Liver (tissue), 8 donors: ENCODE measurements at regions not wholly inside any gene's neighbourhood (a gene's known extent, or its start where the extent isn't known, plus 50 kb on each side); places are given as distances from the start of the nearest gene placed in this dataset.

Source experiments
- DNase-seq: peaks from one replicate; pipeline ENCODE4 v3.0.0-alpha.2; 2017; ENCODE audit warnings: low spot score
- H3K27ac ChIP-seq, 2 donors: one replicate each; pipeline ENCODE4 v1.7.0; 2013; ENCODE audit warnings: inconsistent platforms in 2 of 2, low read length in 2 of 2, control low read depth in 1 of 2, low read depth in 1 of 2, mild to moderate bottlenecking in 1 of 2
- H3K27me3 ChIP-seq, 4 donors: one replicate each; pipeline versions ENCODE4 v1.6.1 to v1.7.0; 2013; ENCODE audit warnings: low read length in 3 of 4, inconsistent platforms in 1 of 4, mild to moderate bottlenecking in 1 of 4, moderate library complexity in 1 of 4; ENCODE audit not compliant: control insufficient read depth in 4 of 4, insufficient read depth in 4 of 4
- H3K36me3 ChIP-seq, 4 donors: one replicate each; pipeline versions ENCODE4 v1.6.1 to v1.7.0; 2013; ENCODE audit warnings: low read length in 3 of 4, mild to moderate bottlenecking in 3 of 4, low read depth in 1 of 4, moderate library complexity in 1 of 4; ENCODE audit not compliant: control insufficient read depth in 4 of 4, insufficient read depth in 3 of 4
- H3K4me1 ChIP-seq, 4 donors: one replicate each; pipeline versions ENCODE4 v1.6.1 to v1.7.0; 2013; ENCODE audit warnings: low read length in 3 of 4, mild to moderate bottlenecking in 3 of 4, moderate library complexity in 1 of 4; ENCODE audit not compliant: control insufficient read depth in 4 of 4, insufficient read depth in 4 of 4
- H3K4me3 ChIP-seq, 3 donors: one replicate each; pipeline versions ENCODE4 v1.6.1 to v1.7.0; 2013; ENCODE audit warnings: low read length in 3 of 3, control low read depth in 1 of 3, low read depth in 1 of 3, mild to moderate bottlenecking in 1 of 3
- H3K9ac ChIP-seq, 2 donors: one replicate each; pipeline ENCODE4 v1.7.0; 2013; ENCODE audit warnings: low read length in 2 of 2, mild to moderate bottlenecking in 2 of 2, moderate library complexity in 2 of 2, control low read depth in 1 of 2, low read depth in 1 of 2
- H3K9me3 ChIP-seq, 4 donors: one replicate each; pipeline versions ENCODE4 v1.6.1 to v1.7.0; 2013; ENCODE audit warnings: low read length in 3 of 4; ENCODE audit not compliant: control insufficient read depth in 4 of 4
- ATF3 ChIP-seq: IDR thresholded peaks from 2 replicates; pipeline ENCODE4 v1.6.1; 2016; ENCODE audit warnings: antibody characterized with exemption
- CTCF ChIP-seq: fragments of 150-350 bp; IDR thresholded peaks from 2 replicates; pipeline ENCODE4 v1.5.1; 2017; ENCODE audit warnings: improper control_type of control experiment, low read depth, low read length; ENCODE audit not compliant: missing input control
- EGR1 ChIP-seq, 2 donors: IDR thresholded peaks; 2 replicates each; pipeline ENCODE4 v1.6.1; 2016 to 2018; ENCODE audit warnings: antibody characterized with exemption in 2 of 2, low read depth in 2 of 2
- FOXA1 ChIP-seq: IDR thresholded peaks from 2 replicates; pipeline ENCODE4 v1.6.1; 2016; ENCODE audit warnings: antibody characterized with exemption
- GABPA ChIP-seq, 2 donors: IDR thresholded peaks in 1 of 2; conservative IDR thresholded peaks in 1 of 2; 2 replicates each; pipeline ENCODE4 v1.6.1; 2016; ENCODE audit warnings: antibody characterized with exemption in 2 of 2, mild to moderate bottlenecking in 1 of 2, moderate library complexity in 1 of 2
- HNF4G ChIP-seq: IDR thresholded peaks from 2 replicates; pipeline ENCODE4 v1.6.1; 2016; ENCODE audit warnings: antibody characterized with exemption
- JUND ChIP-seq, 2 donors: IDR thresholded peaks; 2 replicates each; pipeline ENCODE4 v1.6.1; 2016; ENCODE audit warnings: antibody characterized with exemption in 2 of 2
- MAX ChIP-seq: IDR thresholded peaks from 2 replicates; pipeline ENCODE4 v1.6.1; 2016; ENCODE audit warnings: antibody characterized with exemption
- NR2F2 ChIP-seq: IDR thresholded peaks from 2 replicates; pipeline ENCODE4 v1.6.1; 2016; ENCODE audit warnings: antibody characterized with exemption
- RAD21 ChIP-seq, 2 donors: IDR thresholded peaks; 2 replicates each; pipeline ENCODE4 v1.6.1; 2016; ENCODE audit warnings: antibody characterized with exemption in 2 of 2, mild to moderate bottlenecking in 2 of 2
- REST ChIP-seq: IDR thresholded peaks from 2 replicates; pipeline ENCODE4 v1.6.1; 2016; ENCODE audit warnings: antibody characterized with exemption, mild to moderate bottlenecking
- RXRA ChIP-seq, 2 donors: IDR thresholded peaks; 2 replicates each; pipeline ENCODE4 v1.6.1; 2017 to 2018; ENCODE audit warnings: antibody characterized with exemption in 2 of 2, mild to moderate bottlenecking in 1 of 2
- SP1 ChIP-seq: IDR thresholded peaks from 2 replicates; pipeline ENCODE4 v1.6.1; 2018; ENCODE audit warnings: antibody characterized with exemption, mild to moderate bottlenecking
- TAF1 ChIP-seq: conservative IDR thresholded peaks from 2 replicates; pipeline ENCODE4 v1.6.1; 2016; ENCODE audit warnings: antibody characterized with exemption, mild to moderate bottlenecking
- YY1 ChIP-seq: IDR thresholded peaks from 2 replicates; pipeline ENCODE4 v1.6.1; 2016; ENCODE audit warnings: antibody characterized with exemption, mild to moderate bottlenecking
- ZBTB33 ChIP-seq: IDR thresholded peaks from 2 replicates; pipeline ENCODE4 v1.6.1; 2016; ENCODE audit warnings: antibody characterized with exemption
- WGBS: extraction: QIAGEN DNeasy Blood & Tissue Kit; methylation state at CpG from one replicate; pipeline ENCODE4 v1.1.7; 2013; 5-methylcytosine and 5-hydroxymethylcytosine counted together
- donor health status: healthy.
- donor health status: healthy.
- donor health status: healthy.
- donor health status: healthy.
- donor health status: healthy.

- no peak overlapping the region for H3K27ac ChIP-seq
- no peak overlapping the region for H3K9ac ChIP-seq
- H3K27me3 ChIP-seq: no peaks in the 10 kb centered on the region
- TF ChIP-seq JUND (IDR thresholded peaks at IDR 0.05) (no peak), YY1 (no peak)
- H3K9me3 ChIP-seq: no peaks in the 10 kb centered on the region
- H3K36me3 ChIP-seq: no peaks in the 10 kb centered on the region
- 35% methylated on average over 6 of the region's 6 CpGs for WGBS
- DNase-seq: no peak
- no peak overlapping the region for H3K4me3 ChIP-seq
- no peaks in the 10 kb centered on the region for H3K4me1 ChIP-seq
Measured at GRCh38 chr18:25517881-25518715, 166.1 kb upstream of the ZNF521 start.

GRCh38 chr18:25516747-25517498 lies 165.0 kb upstream of the ZNF521 start:
- Histone ChIP-seq H3K27me3 (no peaks in the 10 kb centered on the region), H3K9me3 (no peaks in the 10 kb centered on the region), H3K4me1 (no peaks in the 10 kb centered on the region), H3K4me3 (no peak overlapping the region), H3K27ac (no peak overlapping the region), H3K36me3 (no peaks in the 10 kb centered on the region), H3K9ac (no peak overlapping the region)
- DNase-seq: no peak
- 60% methylated on average over 7 of the region's 7 CpGs for WGBS
- TF ChIP-seq MAX (no peak), SP1 (no peak), HNF4G (no peak), ATF3 (no peak), RXRA (IDR thresholded peaks at IDR 0.05) (no peak), TAF1 (no peak), JUND (IDR thresholded peaks at IDR 0.05) (no peak), REST (no peak), NR2F2 (no peak), GABPA (IDR thresholded peaks at IDR 0.05 in 1 of 2, conservative IDR thresholded peaks at IDR 0.05 in 1 of 2) (no peak), CTCF (no peak), YY1 (no peak), ZBTB33 (no peak), EGR1 (IDR thresholded peaks at IDR 0.05; ENCODE audit: low read depth in 2 of 2) (no peak), FOXA1 (no peak), RAD21 (IDR thresholded peaks at IDR 0.05) (no peak)
